IMR-90 (cell line): ENCODE measurements at regions not wholly inside any gene's neighbourhood (a gene's known extent, or its start where the extent isn't known, plus 50 kb on each side); places are given as distances from the start of the nearest gene placed in this dataset.

ENCODE experiments used
- ATAC-seq: fragments of 200-7000 bp; cut with Tn5 transposase; 2 replicates; pipeline ENCODE4 v1.9.1; 2020; ENCODE audit warnings: low read depth, mild to moderate bottlenecking, moderate library complexity
- BruUV-seq: library from RNA; stranded (reverse); fragments of 400-500 nt; replicated peaks from 2 replicates; lab custom pipeline; 2021; lab: Mats Ljungman, UMichigan
- CTCF ChIA-PET: fragments of 300-600 bp; formaldehyde crosslinking; extraction: SDS; loops from one replicate; lab custom pipeline; 2021; ENCODE audit warnings: antibody characterized with exemption; lab: Yijun Ruan, JAX
- POLR2A ChIA-PET: fragments of 300-600 bp; sonication (Branson Sonifier 250); formaldehyde crosslinking; loops from one replicate; lab custom pipeline; 2022; ENCODE audit warnings: antibody characterized with exemption; ENCODE audit not compliant: unreplicated experiment; lab: Charles Lee
- DNase-seq: peaks from one replicate; pipeline ENCODE4 v3.0.0; 2013
- H2AFZ ChIP-seq: replicated peaks from 2 replicates; pipeline ENCODE3; 2013; ENCODE audit warnings: low read length, mild to moderate bottlenecking; ENCODE audit not compliant: poor library complexity
- H2AK5ac ChIP-seq: 2 replicates; pipeline ENCODE4 v1.6.1; 2013; ENCODE audit warnings: low read depth, low read length, inconsistent platforms
- H2AK9ac ChIP-seq: replicated peaks from 2 replicates; pipeline ENCODE3; 2013; ENCODE audit warnings: mild to moderate bottlenecking, low read depth, low read length, moderate library complexity; ENCODE audit not compliant: poor library complexity
- H2BK120ac ChIP-seq: 2 replicates; pipeline ENCODE4 v1.6.1; 2013; ENCODE audit warnings: low read depth, low read length, inconsistent platforms
- H2BK15ac ChIP-seq: 3 replicates; pipeline ENCODE4 v1.6.1; 2013; ENCODE audit warnings: low read depth, low read length, inconsistent platforms
- H2BK20ac ChIP-seq: 2 replicates; pipeline ENCODE4 v1.6.1; 2013; ENCODE audit warnings: low read depth, mild to moderate bottlenecking, inconsistent platforms, low read length, moderate library complexity
- H2BK5ac ChIP-seq: 2 replicates; pipeline ENCODE4 v1.6.1; 2013; ENCODE audit warnings: mild to moderate bottlenecking, low read depth, low read length, inconsistent platforms; ENCODE audit not compliant: poor library complexity, severe bottlenecking
- H3K14ac ChIP-seq: replicated peaks from 2 replicates; pipeline ENCODE4 v1.6.1; 2013; ENCODE audit warnings: low read depth, low read length, inconsistent platforms
- H3K18ac ChIP-seq: 2 replicates; pipeline ENCODE4 v1.6.1; 2013; ENCODE audit warnings: low read depth, low read length, control low read depth
- H3K23ac ChIP-seq: 2 replicates; pipeline ENCODE4 v1.6.1; 2013; ENCODE audit warnings: low read depth, low read length, inconsistent platforms
- H3K27ac ChIP-seq: 2 replicates; pipeline ENCODE4 v1.5.1; 2013; ENCODE audit warnings: mild to moderate bottlenecking, control low read depth, low read length; ENCODE audit not compliant: insufficient read depth
- H3K27me3 ChIP-seq: 2 replicates; pipeline ENCODE4 v1.6.1; 2013; ENCODE audit warnings: low read length; ENCODE audit not compliant: control insufficient read depth, insufficient read depth
- H3K36me3 ChIP-seq: 2 replicates; pipeline ENCODE4 v1.6.1; 2013; ENCODE audit warnings: low read length, mixed read lengths; ENCODE audit not compliant: control insufficient read depth, insufficient read depth
- H3K4ac ChIP-seq: 2 replicates; pipeline ENCODE4 v1.6.1; 2013; ENCODE audit warnings: low read depth, low read length, inconsistent platforms
- H3K4me1 ChIP-seq: 2 replicates; pipeline ENCODE4 v1.6.1; 2013; ENCODE audit warnings: low read length, mixed read lengths; ENCODE audit not compliant: control insufficient read depth, insufficient read depth
- H3K4me2 ChIP-seq: 2 replicates; pipeline ENCODE4 v1.6.1; 2013; ENCODE audit warnings: low read depth, mild to moderate bottlenecking, control low read depth, low read length, moderate library complexity
- H3K4me3 ChIP-seq: 2 replicates; pipeline ENCODE4 v1.5.1; 2013; ENCODE audit warnings: low read depth, mild to moderate bottlenecking, control low read depth, low read length, moderate library complexity; ENCODE audit not compliant: insufficient read depth
- H3K56ac ChIP-seq: 2 replicates; pipeline ENCODE4 v1.6.1; 2013; ENCODE audit warnings: low read length, inconsistent platforms; ENCODE audit not compliant: insufficient read depth; ENCODE audit errors: extremely low read depth
- H3K79me1 ChIP-seq, 2 experiments: 2 replicates each; pipeline ENCODE4 v1.6.1; 2013; ENCODE audit warnings: low read length in 2 of 2, inconsistent platforms in 1 of 2, low read depth in 1 of 2
- H3K9ac ChIP-seq: 2 replicates; pipeline ENCODE4 v1.6.1; 2013; ENCODE audit warnings: low read depth, low read length, control low read depth
- H3K9me1 ChIP-seq: 2 replicates; pipeline ENCODE4 v1.6.1; 2013; ENCODE audit warnings: low read length, inconsistent platforms; ENCODE audit not compliant: insufficient read depth
- H3K9me3 ChIP-seq: 2 replicates; pipeline ENCODE4 v1.6.1; 2013; ENCODE audit warnings: low read length; ENCODE audit not compliant: control insufficient read depth, insufficient read depth
- H4K20me1 ChIP-seq: 2 replicates; pipeline ENCODE4 v1.6.1; 2013; ENCODE audit warnings: low read length, inconsistent platforms; ENCODE audit not compliant: insufficient read depth
- H4K5ac ChIP-seq: 2 replicates; pipeline ENCODE4 v1.6.1; 2013; ENCODE audit warnings: mild to moderate bottlenecking, low read depth, low read length, control low read depth
- H4K8ac ChIP-seq, 2 experiments: 2 replicates each; pipeline ENCODE4 v1.6.1; 2013; ENCODE audit warnings: low read depth in 2 of 2, low read length in 2 of 2, control low read depth in 1 of 2, inconsistent platforms in 1 of 2
- H4K91ac ChIP-seq: 2 replicates; pipeline ENCODE4 v1.6.1; 2013; ENCODE audit warnings: low read depth, low read length, inconsistent platforms; ENCODE audit not compliant: insufficient read depth
- BHLHE40 ChIP-seq: fragments of 150-350 bp; IDR thresholded peaks from 2 replicates; pipeline ENCODE4 v1.6.1; 2016; ENCODE audit warnings: mild to moderate bottlenecking, low read depth, low read length
- CEBPB ChIP-seq: IDR thresholded peaks from 2 replicates; pipeline ENCODE4 v1.6.1; 2012; ENCODE audit warnings: low read depth, low read length, improper control_type of control experiment
- CHD1 ChIP-seq: IDR thresholded peaks from 2 replicates; pipeline ENCODE4 v1.6.1; 2012; ENCODE audit warnings: low read depth, low read length, improper control_type of control experiment
- CTCF ChIP-seq: conservative IDR thresholded peaks from 2 replicates; pipeline ENCODE4 v1.5.1; 2012; ENCODE audit warnings: mild to moderate bottlenecking, low read depth, low read length, improper control_type of control experiment
- ELK1 ChIP-seq: fragments of 150-350 bp; IDR thresholded peaks from 2 replicates; pipeline ENCODE4 v1.6.1; 2016; ENCODE audit warnings: low read depth, mild to moderate bottlenecking, low read length, moderate library complexity, borderline replicate concordance
- FOS ChIP-seq: fragments of 150-350 bp; IDR thresholded peaks from 2 replicates; pipeline ENCODE4 v1.6.1; 2016; ENCODE audit warnings: low read depth, low read length
- MAFK ChIP-seq: IDR thresholded peaks from 2 replicates; pipeline ENCODE4 v1.6.1; 2012; ENCODE audit warnings: low read depth, low read length, improper control_type of control experiment
- MAZ ChIP-seq: IDR thresholded peaks from 2 replicates; pipeline ENCODE4 v1.6.1; 2012; ENCODE audit warnings: low read depth, mild to moderate bottlenecking, low read length, improper control_type of control experiment, moderate library complexity, borderline replicate concordance
- MXI1 ChIP-seq: IDR thresholded peaks from 2 replicates; pipeline ENCODE4 v1.6.1; 2012; ENCODE audit warnings: low read depth, mild to moderate bottlenecking, low read length, moderate library complexity, borderline replicate concordance
- POLR2A ChIP-seq: IDR thresholded peaks from 2 replicates; pipeline ENCODE4 v1.6.1; 2012; ENCODE audit warnings: mild to moderate bottlenecking, low read depth, low read length
- RCOR1 ChIP-seq: IDR thresholded peaks from 2 replicates; pipeline ENCODE4 v1.6.1; 2012; ENCODE audit warnings: mild to moderate bottlenecking, low read length, improper control_type of control experiment; ENCODE audit not compliant: insufficient replicate concordance
- USF2 ChIP-seq: fragments of 150-350 bp; IDR thresholded peaks from 2 replicates; pipeline ENCODE4 v1.6.1; 2017; ENCODE audit warnings: mild to moderate bottlenecking, antibody characterized with exemption, low read length, low read depth
- WGBS, 2 experiments: methylation state at CpG; one replicate each; pipeline versions ENCODE4 v1.1.5 to v1.1.7; 2013; ENCODE audit warnings: missing lambda C conversion rate in 2 of 2; ENCODE audit not compliant: insufficient read length in 1 of 2; ENCODE audit errors: extremely low coverage in 2 of 2; 5-methylcytosine and 5-hydroxymethylcytosine counted together
- dilution Hi-C: fragments of 300-500 bp; cut with HindIII; formaldehyde crosslinking; loops from one replicate; pipeline ENCODE4 v1.14.3; 2018; ENCODE audit warnings: low sequenced_read_pairs; ENCODE audit not compliant: unreplicated experiment
- in situ Hi-C: fragments of 300-500 bp; cut with MboI; formaldehyde crosslinking; loops from 3 replicates; pipeline ENCODE4 v1.14.3; 2019; ENCODE audit warnings: low sequenced_read_pairs, inconsistent platforms, mixed read lengths
- intact Hi-C: fragments of 100-400 bp; cut with micrococcal nuclease; formaldehyde crosslinking; loops from 2 replicates; pipeline ENCODE4 v1.10.0; 2022

GRCh38 chr5:62029303-62029702, 276.7 kb upstream of the KIF2A start:
- Histone ChIP-seq H4K8ac (no peak overlapping the region), H4K91ac (no peak overlapping the region), H2BK5ac (no peak overlapping the region), H2BK15ac (no peak overlapping the region), H3K27me3 (no peaks in the 10 kb centered on the region), H3K9me1 (no peaks in the 10 kb centered on the region), H4K5ac (no peak overlapping the region), H3K27ac (no peak overlapping the region), H3K9ac (no peak overlapping the region), H2AFZ (no peak overlapping the region), H3K4me2 (no peak overlapping the region), H3K4me3 (no peak overlapping the region), H2AK9ac (no peak overlapping the region), H3K36me3 (no peaks in the 10 kb centered on the region), H3K18ac (no peak overlapping the region), H3K23ac (no peak overlapping the region), H3K56ac (no peak overlapping the region), H3K79me1 (no peaks in the 10 kb centered on the region), H3K14ac (no peak overlapping the region), H3K4me1 (no peaks in the 10 kb centered on the region), H2BK120ac (no peak overlapping the region), H2BK20ac (no peak overlapping the region), H4K20me1 (no peaks in the 10 kb centered on the region), H3K9me3 (no peaks in the 10 kb centered on the region), H3K4ac (no peak overlapping the region), H2AK5ac (no peak overlapping the region)
- POLR2A ChIA-PET = no interaction called here
- TF ChIP-seq BHLHE40 (no peak), MAFK (no peak), CEBPB (no peak), FOS (no peak), MXI1 (no peak), CHD1 (no peak), MAZ (no peak), POLR2A (no peak), USF2 (no peak), RCOR1 (no peak), ELK1 (no peak), CTCF (no peak)
- in situ Hi-C loops = no loop called here
- ATAC-seq (no peak), DNase-seq (no peak)
- WGBS, 2 experiments = no CpG with 5 or more reads among the region's 2 CpGs
- dilution Hi-C loops = no loop called here
- intact Hi-C loops = no loop called here
- BruUV-seq = no TSS peak
- CTCF ChIA-PET = no interaction called here
